Body of pancreas (tissue), 4 donors: ENCODE measurements at regions not wholly inside any gene's neighbourhood (a gene's known extent, or its start where the extent isn't known, plus 50 kb on each side); places are given as distances from the start of the nearest gene placed in this dataset.

Experiments
- POLR2A ChIP-seq, 3 donors: fragments of 450-650 bp; IDR thresholded peaks; one replicate each; pipeline ENCODE4 v1.6.1; 2016; ENCODE audit warnings: antibody characterized with exemption in 3 of 3, mild to moderate bottlenecking in 2 of 3
- TF ChIP-seq, protein P1 (sequence below), 7 experiments: fragments of 450-650 bp in 4 of 7; fragments of 200-600 bp in 3 of 7; sonication (generic) in 3 of 7; IDR thresholded peaks; one replicate each; pipeline ENCODE4 v1.5.1; 2016 to 2019; ENCODE audit warnings: antibody characterized with exemption in 7 of 7

DNA sequence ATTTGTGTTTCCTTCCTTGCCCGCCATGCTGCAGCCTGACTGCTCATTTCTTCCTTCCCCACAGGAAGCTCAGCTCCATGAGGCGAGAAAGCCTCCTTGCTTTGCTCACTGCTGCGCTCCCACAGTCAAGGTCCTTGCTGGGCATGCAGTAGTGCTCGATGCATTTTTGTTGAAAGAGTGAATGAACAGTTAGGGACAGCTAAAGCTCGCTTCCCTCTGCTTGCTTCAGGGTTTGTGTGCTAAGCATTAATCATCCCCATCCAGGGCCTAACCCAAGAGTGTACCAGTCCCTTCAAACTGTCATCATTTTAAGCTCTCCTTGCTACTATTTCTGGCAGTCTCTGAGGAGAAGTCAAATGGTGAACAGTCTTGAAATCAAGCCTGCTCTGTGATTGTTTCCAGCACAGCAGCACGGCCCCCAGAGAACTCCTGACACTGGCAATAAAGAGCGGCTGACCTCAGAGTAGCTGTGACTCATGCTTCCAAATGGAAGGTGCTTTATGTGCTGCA, 171.7 kb upstream of the SOX11 start:
- TF ChIP-seq, protein P1, sequence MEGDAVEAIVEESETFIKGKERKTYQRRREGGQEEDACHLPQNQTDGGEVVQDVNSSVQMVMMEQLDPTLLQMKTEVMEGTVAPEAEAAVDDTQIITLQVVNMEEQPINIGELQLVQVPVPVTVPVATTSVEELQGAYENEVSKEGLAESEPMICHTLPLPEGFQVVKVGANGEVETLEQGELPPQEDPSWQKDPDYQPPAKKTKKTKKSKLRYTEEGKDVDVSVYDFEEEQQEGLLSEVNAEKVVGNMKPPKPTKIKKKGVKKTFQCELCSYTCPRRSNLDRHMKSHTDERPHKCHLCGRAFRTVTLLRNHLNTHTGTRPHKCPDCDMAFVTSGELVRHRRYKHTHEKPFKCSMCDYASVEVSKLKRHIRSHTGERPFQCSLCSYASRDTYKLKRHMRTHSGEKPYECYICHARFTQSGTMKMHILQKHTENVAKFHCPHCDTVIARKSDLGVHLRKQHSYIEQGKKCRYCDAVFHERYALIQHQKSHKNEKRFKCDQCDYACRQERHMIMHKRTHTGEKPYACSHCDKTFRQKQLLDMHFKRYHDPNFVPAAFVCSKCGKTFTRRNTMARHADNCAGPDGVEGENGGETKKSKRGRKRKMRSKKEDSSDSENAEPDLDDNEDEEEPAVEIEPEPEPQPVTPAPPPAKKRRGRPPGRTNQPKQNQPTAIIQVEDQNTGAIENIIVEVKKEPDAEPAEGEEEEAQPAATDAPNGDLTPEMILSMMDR (IDR thresholded peaks at IDR 0.05): no peak
- TF ChIP-seq POLR2A (IDR thresholded peaks at IDR 0.05): no peak
